WERI-Rb-1 (cell line): ENCODE measurements at regions not wholly inside any gene's neighbourhood (a gene's known extent, or its start where the extent isn't known, plus 50 kb on each side); places are given as distances from the start of the nearest gene placed in this dataset.

Experiments
- DNase-seq: peaks from one replicate; pipeline ENCODE4 v3.0.0-alpha.2; 2020
- H3K27ac ChIP-seq: fragments of 250-450 bp; sonication (Bioruptor Pico); 2 replicates; pipeline ENCODE4 v1.5.1; 2020; ENCODE audit warnings: mild to moderate bottlenecking, moderate library complexity
- H3K27me3 ChIP-seq: fragments of 250-450 bp; sonication (Bioruptor Pico); 2 replicates; pipeline ENCODE4 v1.5.1; 2021; ENCODE audit warnings: mild to moderate bottlenecking, low read depth, moderate library complexity; ENCODE audit not compliant: insufficient read depth, severe bottlenecking
- H3K36me3 ChIP-seq: fragments of 250-450 bp; sonication (Bioruptor Pico); 2 replicates; pipeline ENCODE4 v1.5.1; 2020; ENCODE audit warnings: mild to moderate bottlenecking, moderate library complexity
- H3K4me3 ChIP-seq: 2 replicates; pipeline ENCODE4 v1.5.1; 2011; ENCODE audit warnings: low read depth, mild to moderate bottlenecking, control low read depth, low read length
- H3K9me3 ChIP-seq: fragments of 250-450 bp; sonication (Bioruptor Pico); 2 replicates; pipeline ENCODE4 v1.5.1; 2021; ENCODE audit warnings: mild to moderate bottlenecking, moderate library complexity; ENCODE audit not compliant: severe bottlenecking
- CTCF ChIP-seq: IDR thresholded peaks from 2 replicates; pipeline ENCODE4 v1.5.1; 2011; ENCODE audit warnings: low read depth, mild to moderate bottlenecking, control low read depth, inconsistent platforms, low read length

GRCh38 chr18:42255908-42256765 lies 301.1 kb downstream of the PIK3C3 start:
- H3K9me3 ChIP-seq, result peaks cover 2% of the 10 kb centered on the region
- no peak overlapping the region for H3K4me3 ChIP-seq
- no peaks in the 10 kb centered on the region for H3K27me3 ChIP-seq
- H3K27ac ChIP-seq, result no peak overlapping the region
- TF ChIP-seq CTCF, result no peak
- no peak for DNase-seq
- peaks cover 61% of the 10 kb centered on the region for H3K36me3 ChIP-seq

- peaks cover 2% of the 10 kb centered on the region for H3K9me3 ChIP-seq
- no peak for TF ChIP-seq CTCF
- peak overlapping the region; percentile 81 for H3K27ac ChIP-seq
- DNase-seq, result no peak
- H3K36me3 ChIP-seq, result peaks cover 51% of the 10 kb centered on the region
- H3K4me3 ChIP-seq, result no peak overlapping the region
- H3K27me3 ChIP-seq, result no peaks in the 10 kb centered on the region
Measured at GRCh38 chr18:42258301-42258965, 303.4 kb downstream of the PIK3C3 start.

GRCh38 chr18:42261731-42262130 lies 306.7 kb downstream of the PIK3C3 start:
- Histone ChIP-seq H3K4me3 (no peak overlapping the region), H3K27ac (peak overlapping the region; percentile 68), H3K9me3 (peaks cover 2% of the 10 kb centered on the region), H3K27me3 (no peaks in the 10 kb centered on the region), H3K36me3 (peaks cover 50% of the 10 kb centered on the region)
- no peak for DNase-seq
- TF ChIP-seq CTCF, result no peak

- Histone ChIP-seq H3K27ac (no peak overlapping the region), H3K36me3 (peaks cover 54% of the 10 kb centered on the region), H3K27me3 (no peaks in the 10 kb centered on the region), H3K4me3 (no peak overlapping the region), H3K9me3 (peaks cover 2% of the 10 kb centered on the region)
- TF ChIP-seq CTCF, result no peak
- no peak for DNase-seq
Measured at GRCh38 chr18:42264497-42264896, 309.5 kb downstream of the PIK3C3 start.

- TF ChIP-seq CTCF, result no peak
- Histone ChIP-seq H3K27ac (peak overlapping the region; percentile 32), H3K9me3 (peaks cover 2% of the 10 kb centered on the region), H3K27me3 (no peaks in the 10 kb centered on the region), H3K4me3 (no peak overlapping the region), H3K36me3 (peaks cover 69% of the 10 kb centered on the region)
- no peak for DNase-seq
Measured at GRCh38 chr18:42268186-42268725, 313.2 kb downstream of the PIK3C3 start.
